Ovary (tissue), 7 donors: ENCODE measurements at regions not wholly inside any gene's neighbourhood (a gene's known extent, or its start where the extent isn't known, plus 50 kb on each side); places are given as distances from the start of the nearest gene placed in this dataset.
"Not testable (repeated sequence)": the region's sequence is repeated elsewhere in the genome, so short reads cannot be mapped to it uniquely, and the experiment has no call there.

ENCODE experiments used
- DNase-seq, 5 donors: peaks; one replicate each; pipeline ENCODE4 v3.0.0-alpha.2; 2019 to 2020
- H3K27ac ChIP-seq, 2 donors: fragments of 200-600 bp; one replicate each; pipeline versions ENCODE4 v1.5.1 to v1.8.0; 2019 to 2022
- H3K27me3 ChIP-seq: fragments of 200-600 bp; one replicate; pipeline ENCODE4 v1.8.0; 2022
- H3K36me3 ChIP-seq: fragments of 200-600 bp; sonication (generic); one replicate; pipeline ENCODE4 v1.5.1; 2019
- H3K4me1 ChIP-seq: one replicate; pipeline ENCODE4 v1.8.1; 2013; ENCODE audit warnings: mild to moderate bottlenecking, moderate library complexity; ENCODE audit not compliant: insufficient read depth
- H3K4me3 ChIP-seq: fragments of 200-600 bp; sonication (generic); one replicate; pipeline ENCODE4 v1.5.1; 2017
- H3K9me3 ChIP-seq, 2 donors: fragments of 200-600 bp in 1 of 2; sonication (generic) in 1 of 2; one replicate each; pipeline versions ENCODE4 v1.5.1 to v1.8.1; 2013 to 2019; ENCODE audit warnings: mild to moderate bottlenecking in 1 of 2, moderate library complexity in 1 of 2
- CTCF ChIP-seq, 3 donors: fragments of 450-650 bp in 2 of 3; fragments of 200-600 bp in 1 of 3; IDR thresholded peaks; one replicate each; pipeline versions ENCODE4 v1.5.1 to v1.8.0; 2016 to 2022; ENCODE audit warnings: antibody characterized with exemption in 3 of 3, mild to moderate bottlenecking in 1 of 3
- EP300 ChIP-seq: sonication (generic); formaldehyde crosslinking; IDR thresholded peaks from one replicate; pipeline ENCODE4 v1.6.1; 2017; ENCODE audit warnings: antibody characterized with exemption
- POLR2A ChIP-seq: fragments of 450-650 bp; IDR thresholded peaks from one replicate; pipeline ENCODE4 v1.6.1; 2017; ENCODE audit warnings: antibody characterized with exemption, mild to moderate bottlenecking, moderate library complexity
- WGBS, 3 donors: extraction: QIAGEN DNeasy Blood & Tissue Kit in 1 of 3; methylation state at CpG; one replicate each; pipeline versions ENCODE4 v1.1.5 to v1.1.7; 2013 to 2017; 5-methylcytosine and 5-hydroxymethylcytosine counted together
- intact Hi-C, 4 donors: fragments of 100-400 bp; cut with DNase I; formaldehyde crosslinking; loops; one replicate each; pipeline versions ENCODE4 v1.11.0 to v1.15.1; 2022 to 2023
- donor health status: DM: no; HTN: no; CAD: no; lungs with moderate emphysema.
- donor health status: DM: no; HTN: no; CAD: no.
- donor health status: Bipolar disorder and iron deficiency.
- donor health status: DM: no; HTN: no; CAD: no.
- donor health status: DM: yes; HTN: yes; CAD: no.

- H3K36me3 ChIP-seq: no peaks in the 10 kb centered on the region
- H3K4me3 ChIP-seq: no peak overlapping the region
- TF ChIP-seq EP300 (no peak), CTCF (IDR thresholded peaks at IDR 0.05) (no peak), POLR2A (no peak)
- no peak overlapping the region for H3K27ac ChIP-seq
- intact Hi-C loops: no loop called here
- no peaks in the 10 kb centered on the region for H3K4me1 ChIP-seq
- WGBS, 3 donors: 75 to 90% (median 85%) methylated on average over 2 of the region's 2 CpGs
- no peak for DNase-seq
- H3K27me3 ChIP-seq: no peaks in the 10 kb centered on the region
- no peaks in the 10 kb centered on the region for H3K9me3 ChIP-seq
These were observed 214.2 kb upstream of the PUDP start for GRCh38 chrX:7362111-7362510.

- intact Hi-C loops: no loop called here
- Histone ChIP-seq H3K27ac (no peak overlapping the region), H3K36me3 (no peaks in the 10 kb centered on the region), H3K4me1 (no peaks in the 10 kb centered on the region), H3K27me3 (no peaks in the 10 kb centered on the region), H3K9me3 (no peaks in the 10 kb centered on the region), H3K4me3 (no peak overlapping the region)
- TF ChIP-seq CTCF (IDR thresholded peaks at IDR 0.05): no peak
- TF ChIP-seq EP300: no peak
- TF ChIP-seq POLR2A: no peak
- WGBS, 3 donors: 70 to 78% (median 71%) methylated on average over 1 of the region's 1 CpG
- no peak for DNase-seq
These were observed 204.0 kb upstream of the PUDP start for GRCh38 chrX:7351926-7352325.

GRCh38 chrX:7347465-7347864 lies 199.5 kb upstream of the PUDP start:
- 83 to 89% (median 87%) methylated on average over 5 of the region's 5 CpGs for WGBS, 3 donors

GRCh38 chrX:7346021-7346420 lies 198.1 kb upstream of the PUDP start:
- intact Hi-C loops: no loop called here
- H3K4me3 ChIP-seq: no peak overlapping the region
- no peaks in the 10 kb centered on the region for H3K27me3 ChIP-seq
- no peaks in the 10 kb centered on the region for H3K36me3 ChIP-seq
- no peaks in the 10 kb centered on the region for H3K4me1 ChIP-seq
- 70 to 73% (median 72%) methylated on average over 1 of the region's 1 CpG for WGBS, 3 donors
- no peak for DNase-seq
- H3K9me3 ChIP-seq: no peaks in the 10 kb centered on the region
- no peak for TF ChIP-seq CTCF (IDR thresholded peaks at IDR 0.05)
- TF ChIP-seq EP300: no peak
- no peak for TF ChIP-seq POLR2A
- no peak overlapping the region for H3K27ac ChIP-seq

More at GRCh38 chrX:7347465-7347864, 199.5 kb upstream of the PUDP start:
- no peaks in the 10 kb centered on the region for H3K9me3 ChIP-seq
- no peaks in the 10 kb centered on the region for H3K4me1 ChIP-seq
- no peak overlapping the region for H3K27ac ChIP-seq
- H3K4me3 ChIP-seq: no peak overlapping the region
- H3K36me3 ChIP-seq: no peaks in the 10 kb centered on the region
- no peak for TF ChIP-seq CTCF (IDR thresholded peaks at IDR 0.05)
- TF ChIP-seq POLR2A: no peak
- no peak for TF ChIP-seq EP300
- intact Hi-C loops: no loop called here
- no peak for DNase-seq
- H3K27me3 ChIP-seq: no peaks in the 10 kb centered on the region

- no peak for DNase-seq
- 97 to 100% (median 98%) methylated on average over 3 of the region's 3 CpGs for WGBS, 3 donors
- intact Hi-C loops: no loop called here
- no peaks in the 10 kb centered on the region for H3K27me3 ChIP-seq
- no peak overlapping the region for H3K4me3 ChIP-seq
- H3K9me3 ChIP-seq: no peaks in the 10 kb centered on the region
- no peaks in the 10 kb centered on the region for H3K36me3 ChIP-seq
- no peaks in the 10 kb centered on the region for H3K4me1 ChIP-seq
- TF ChIP-seq CTCF (IDR thresholded peaks at IDR 0.05) (no peak), POLR2A (no peak), EP300 (no peak)
- no peak overlapping the region for H3K27ac ChIP-seq
These were observed 195.2 kb upstream of the PUDP start for GRCh38 chrX:7343181-7343580.

GRCh38 chrX:7335816-7336362 lies 187.9 kb upstream of the PUDP start:
- H3K9me3 ChIP-seq, DNase-seq, H3K27me3 ChIP-seq, H3K27ac ChIP-seq, H3K36me3 ChIP-seq, H3K4me3 ChIP-seq, intact Hi-C loops, H3K4me1 ChIP-seq: not testable (repeated sequence)
- WGBS, 3 donors: 93 to 97% (median 95%) methylated on average over 2 of the region's 2 CpGs
